Stimulated activated CD4-positive, alpha-beta T cell treated with anti-CD3 and anti-CD28 coated beads, TNF-alpha, amount 100 ng/mL, for 4 hours (primary cell): ENCODE measurements at regions not wholly inside any gene's neighbourhood (a gene's known extent, or its start where the extent isn't known, plus 50 kb on each side); places are given as distances from the start of the nearest gene placed in this dataset.

Source experiments
- DNase-seq, 3 experiments: peaks; one replicate each; pipeline ENCODE4 v3.0.0-alpha.2; 2020; ENCODE audit warnings: low read depth in 3 of 3

GRCh38 chr3:127350172-127351050 is 62.6 kb upstream of the PRR20G start:
- DNase-seq = no peak

GRCh38 chr3:127349501-127350171 is 61.8 kb upstream of the PRR20G start:
- DNase-seq = no peak

GRCh38 chr3:127342735-127343134 is 54.9 kb upstream of the PRR20G start:
- DNase-seq = no peak

- no peak for DNase-seq
These were observed 52.3 kb upstream of the PRR20G start for GRCh38 chr3:127339928-127340861.

DNA sequence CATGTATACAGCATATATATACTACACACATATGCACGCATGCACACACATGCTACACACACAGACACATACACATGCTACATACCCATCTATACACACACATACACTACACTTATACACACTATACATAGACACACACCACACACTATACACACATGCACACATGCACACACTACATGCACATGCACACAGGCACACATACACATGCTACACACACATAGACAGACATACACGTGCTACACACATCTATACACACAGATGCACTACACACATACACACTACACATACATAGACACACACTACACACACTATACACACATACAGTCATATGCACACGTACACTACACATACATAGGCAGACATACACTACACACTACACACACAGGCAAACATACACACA is 51.2 kb upstream of the PRR20G start:
- no peak for DNase-seq

- DNase-seq = no peak
These were observed 50.2 kb upstream of the PRR20G start for GRCh38 chr3:127337911-127338531.
